IMR-90 (cell line): ENCODE measurements at regions not wholly inside any gene's neighbourhood (a gene's known extent, or its start where the extent isn't known, plus 50 kb on each side); places are given as distances from the start of the nearest gene placed in this dataset.

ENCODE experiments used
- ATAC-seq: fragments of 200-7000 bp; cut with Tn5 transposase; 2 replicates; pipeline ENCODE4 v1.9.1; 2020; ENCODE audit warnings: low read depth, mild to moderate bottlenecking, moderate library complexity
- BruUV-seq: library from RNA; stranded (reverse); fragments of 400-500 nt; replicated peaks from 2 replicates; lab custom pipeline; 2021; lab: Mats Ljungman, UMichigan
- CTCF ChIA-PET: fragments of 300-600 bp; formaldehyde crosslinking; extraction: SDS; loops from one replicate; lab custom pipeline; 2021; ENCODE audit warnings: antibody characterized with exemption; lab: Yijun Ruan, JAX
- POLR2A ChIA-PET: fragments of 300-600 bp; sonication (Branson Sonifier 250); formaldehyde crosslinking; loops from one replicate; lab custom pipeline; 2022; ENCODE audit warnings: antibody characterized with exemption; ENCODE audit not compliant: unreplicated experiment; lab: Charles Lee
- DNase-seq: peaks from one replicate; pipeline ENCODE4 v3.0.0; 2013
- H2AFZ ChIP-seq: replicated peaks from 2 replicates; pipeline ENCODE3; 2013; ENCODE audit warnings: low read length, mild to moderate bottlenecking; ENCODE audit not compliant: poor library complexity
- H2AK5ac ChIP-seq: 2 replicates; pipeline ENCODE4 v1.6.1; 2013; ENCODE audit warnings: low read depth, low read length, inconsistent platforms
- H2AK9ac ChIP-seq: replicated peaks from 2 replicates; pipeline ENCODE3; 2013; ENCODE audit warnings: mild to moderate bottlenecking, low read depth, low read length, moderate library complexity; ENCODE audit not compliant: poor library complexity
- H2BK120ac ChIP-seq: 2 replicates; pipeline ENCODE4 v1.6.1; 2013; ENCODE audit warnings: low read depth, low read length, inconsistent platforms
- H2BK15ac ChIP-seq: 3 replicates; pipeline ENCODE4 v1.6.1; 2013; ENCODE audit warnings: low read depth, low read length, inconsistent platforms
- H2BK20ac ChIP-seq: 2 replicates; pipeline ENCODE4 v1.6.1; 2013; ENCODE audit warnings: low read depth, mild to moderate bottlenecking, inconsistent platforms, low read length, moderate library complexity
- H2BK5ac ChIP-seq: 2 replicates; pipeline ENCODE4 v1.6.1; 2013; ENCODE audit warnings: mild to moderate bottlenecking, low read depth, low read length, inconsistent platforms; ENCODE audit not compliant: poor library complexity, severe bottlenecking
- H3K14ac ChIP-seq: replicated peaks from 2 replicates; pipeline ENCODE4 v1.6.1; 2013; ENCODE audit warnings: low read depth, low read length, inconsistent platforms
- H3K18ac ChIP-seq: 2 replicates; pipeline ENCODE4 v1.6.1; 2013; ENCODE audit warnings: low read depth, low read length, control low read depth
- H3K23ac ChIP-seq: 2 replicates; pipeline ENCODE4 v1.6.1; 2013; ENCODE audit warnings: low read depth, low read length, inconsistent platforms
- H3K27ac ChIP-seq: 2 replicates; pipeline ENCODE4 v1.5.1; 2013; ENCODE audit warnings: mild to moderate bottlenecking, control low read depth, low read length; ENCODE audit not compliant: insufficient read depth
- H3K27me3 ChIP-seq: 2 replicates; pipeline ENCODE4 v1.6.1; 2013; ENCODE audit warnings: low read length; ENCODE audit not compliant: control insufficient read depth, insufficient read depth
- H3K36me3 ChIP-seq: 2 replicates; pipeline ENCODE4 v1.6.1; 2013; ENCODE audit warnings: low read length, mixed read lengths; ENCODE audit not compliant: control insufficient read depth, insufficient read depth
- H3K4ac ChIP-seq: 2 replicates; pipeline ENCODE4 v1.6.1; 2013; ENCODE audit warnings: low read depth, low read length, inconsistent platforms
- H3K4me1 ChIP-seq: 2 replicates; pipeline ENCODE4 v1.6.1; 2013; ENCODE audit warnings: low read length, mixed read lengths; ENCODE audit not compliant: control insufficient read depth, insufficient read depth
- H3K4me2 ChIP-seq: 2 replicates; pipeline ENCODE4 v1.6.1; 2013; ENCODE audit warnings: low read depth, mild to moderate bottlenecking, control low read depth, low read length, moderate library complexity
- H3K4me3 ChIP-seq: 2 replicates; pipeline ENCODE4 v1.5.1; 2013; ENCODE audit warnings: low read depth, mild to moderate bottlenecking, control low read depth, low read length, moderate library complexity; ENCODE audit not compliant: insufficient read depth
- H3K56ac ChIP-seq: 2 replicates; pipeline ENCODE4 v1.6.1; 2013; ENCODE audit warnings: low read length, inconsistent platforms; ENCODE audit not compliant: insufficient read depth; ENCODE audit errors: extremely low read depth
- H3K79me1 ChIP-seq, 2 experiments: 2 replicates each; pipeline ENCODE4 v1.6.1; 2013; ENCODE audit warnings: low read length in 2 of 2, inconsistent platforms in 1 of 2, low read depth in 1 of 2
- H3K9ac ChIP-seq: 2 replicates; pipeline ENCODE4 v1.6.1; 2013; ENCODE audit warnings: low read depth, low read length, control low read depth
- H3K9me1 ChIP-seq: 2 replicates; pipeline ENCODE4 v1.6.1; 2013; ENCODE audit warnings: low read length, inconsistent platforms; ENCODE audit not compliant: insufficient read depth
- H3K9me3 ChIP-seq: 2 replicates; pipeline ENCODE4 v1.6.1; 2013; ENCODE audit warnings: low read length; ENCODE audit not compliant: control insufficient read depth, insufficient read depth
- H4K20me1 ChIP-seq: 2 replicates; pipeline ENCODE4 v1.6.1; 2013; ENCODE audit warnings: low read length, inconsistent platforms; ENCODE audit not compliant: insufficient read depth
- H4K5ac ChIP-seq: 2 replicates; pipeline ENCODE4 v1.6.1; 2013; ENCODE audit warnings: mild to moderate bottlenecking, low read depth, low read length, control low read depth
- H4K8ac ChIP-seq, 2 experiments: 2 replicates each; pipeline ENCODE4 v1.6.1; 2013; ENCODE audit warnings: low read depth in 2 of 2, low read length in 2 of 2, control low read depth in 1 of 2, inconsistent platforms in 1 of 2
- H4K91ac ChIP-seq: 2 replicates; pipeline ENCODE4 v1.6.1; 2013; ENCODE audit warnings: low read depth, low read length, inconsistent platforms; ENCODE audit not compliant: insufficient read depth
- CEBPB ChIP-seq: IDR thresholded peaks from 2 replicates; pipeline ENCODE4 v1.6.1; 2012; ENCODE audit warnings: low read depth, low read length, improper control_type of control experiment
- CHD1 ChIP-seq: IDR thresholded peaks from 2 replicates; pipeline ENCODE4 v1.6.1; 2012; ENCODE audit warnings: low read depth, low read length, improper control_type of control experiment
- MAZ ChIP-seq: IDR thresholded peaks from 2 replicates; pipeline ENCODE4 v1.6.1; 2012; ENCODE audit warnings: low read depth, mild to moderate bottlenecking, low read length, improper control_type of control experiment, moderate library complexity, borderline replicate concordance
- NFE2L2 ChIP-seq: fragments of 150-350 bp; IDR thresholded peaks from 2 replicates; pipeline ENCODE4 v1.6.1; 2016; ENCODE audit warnings: low read depth, mild to moderate bottlenecking, low read length
- POLR2A ChIP-seq: IDR thresholded peaks from 2 replicates; pipeline ENCODE4 v1.6.1; 2012; ENCODE audit warnings: mild to moderate bottlenecking, low read depth, low read length
- SMC3 ChIP-seq: fragments of 150-350 bp; IDR thresholded peaks from 2 replicates; pipeline ENCODE4 v1.6.1; 2016; ENCODE audit warnings: low read depth, mild to moderate bottlenecking, antibody characterized with exemption, low read length, moderate library complexity
- WGBS, 2 experiments: methylation state at CpG; one replicate each; pipeline versions ENCODE4 v1.1.5 to v1.1.7; 2013; ENCODE audit warnings: missing lambda C conversion rate in 2 of 2; ENCODE audit not compliant: insufficient read length in 1 of 2; ENCODE audit errors: extremely low coverage in 2 of 2; 5-methylcytosine and 5-hydroxymethylcytosine counted together
- dilution Hi-C: fragments of 300-500 bp; cut with HindIII; formaldehyde crosslinking; loops from one replicate; pipeline ENCODE4 v1.14.3; 2018; ENCODE audit warnings: low sequenced_read_pairs; ENCODE audit not compliant: unreplicated experiment
- in situ Hi-C: fragments of 300-500 bp; cut with MboI; formaldehyde crosslinking; loops from 3 replicates; pipeline ENCODE4 v1.14.3; 2019; ENCODE audit warnings: low sequenced_read_pairs, inconsistent platforms, mixed read lengths
- intact Hi-C: fragments of 100-400 bp; cut with micrococcal nuclease; formaldehyde crosslinking; loops from 2 replicates; pipeline ENCODE4 v1.10.0; 2022
- TF ChIP-seq, protein P1 (sequence below): fragments of 150-350 bp; IDR thresholded peaks from 2 replicates; pipeline ENCODE4 v1.6.1; 2017; ENCODE audit warnings: mild to moderate bottlenecking, antibody characterized with exemption, low read length, low read depth
- TF ChIP-seq, protein P2 (sequence below): fragments of 150-350 bp; IDR thresholded peaks from 2 replicates; pipeline ENCODE4 v1.6.1; 2016; ENCODE audit warnings: low read depth, mild to moderate bottlenecking, low read length, moderate library complexity, borderline replicate concordance

DNA sequence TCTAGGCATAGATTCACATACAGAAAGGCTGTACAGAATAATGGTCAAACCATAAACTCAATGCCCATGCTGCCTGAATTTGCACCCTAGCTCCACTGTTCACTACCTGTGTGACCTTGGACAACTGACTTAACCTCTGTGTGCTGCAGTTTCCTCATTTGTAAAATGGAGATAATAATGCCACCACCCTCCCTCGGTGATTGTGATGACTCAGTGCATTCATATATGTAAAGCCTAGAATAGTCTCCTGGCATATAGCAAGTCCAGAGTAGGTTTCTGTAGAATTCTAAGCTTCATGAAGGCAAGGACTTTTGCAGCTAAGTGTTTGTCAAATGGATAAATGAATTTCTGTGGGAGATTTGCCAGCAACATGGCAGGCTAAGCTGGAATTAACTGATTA lies 297.8 kb upstream of the NR4A3 start:
- POLR2A ChIA-PET: no interaction called here
- no peak for ATAC-seq
- dilution Hi-C loops: no loop called here

More for the DNA sequence above, 297.8 kb upstream of the NR4A3 start:
- Histone ChIP-seq H2BK120ac (no peak overlapping the region), H2AFZ (no peak overlapping the region), H3K23ac (no peak overlapping the region), H3K4me1 (no peaks in the 10 kb centered on the region), H4K91ac (no peak overlapping the region), H3K9ac (no peak overlapping the region), H3K4ac (no peak overlapping the region), H3K27me3 (peaks cover 6% of the 10 kb centered on the region), H3K36me3 (no peaks in the 10 kb centered on the region), H4K5ac (no peak overlapping the region), H2BK20ac (no peak overlapping the region), H2AK5ac (no peak overlapping the region), H4K8ac (no peak overlapping the region), H3K9me1 (no peaks in the 10 kb centered on the region), H3K9me3 (no peaks in the 10 kb centered on the region), H3K14ac (no peak overlapping the region), H2AK9ac (no peak overlapping the region), H2BK15ac (no peak overlapping the region), H3K4me3 (no peak overlapping the region), H3K4me2 (no peak overlapping the region), H3K18ac (no peak overlapping the region), H3K27ac (no peak overlapping the region), H2BK5ac (no peak overlapping the region), H3K79me1 (no peaks in the 10 kb centered on the region), H3K56ac (no peak overlapping the region), H4K20me1 (no peaks in the 10 kb centered on the region)
- no peak for TF ChIP-seq MAZ
- TF ChIP-seq, protein P1, sequence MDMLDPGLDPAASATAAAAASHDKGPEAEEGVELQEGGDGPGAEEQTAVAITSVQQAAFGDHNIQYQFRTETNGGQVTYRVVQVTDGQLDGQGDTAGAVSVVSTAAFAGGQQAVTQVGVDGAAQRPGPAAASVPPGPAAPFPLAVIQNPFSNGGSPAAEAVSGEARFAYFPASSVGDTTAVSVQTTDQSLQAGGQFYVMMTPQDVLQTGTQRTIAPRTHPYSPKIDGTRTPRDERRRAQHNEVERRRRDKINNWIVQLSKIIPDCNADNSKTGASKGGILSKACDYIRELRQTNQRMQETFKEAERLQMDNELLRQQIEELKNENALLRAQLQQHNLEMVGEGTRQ: no peak
- no peak for TF ChIP-seq CEBPB
- no peak for TF ChIP-seq CHD1
- TF ChIP-seq POLR2A: no peak
- TF ChIP-seq, protein P2, sequence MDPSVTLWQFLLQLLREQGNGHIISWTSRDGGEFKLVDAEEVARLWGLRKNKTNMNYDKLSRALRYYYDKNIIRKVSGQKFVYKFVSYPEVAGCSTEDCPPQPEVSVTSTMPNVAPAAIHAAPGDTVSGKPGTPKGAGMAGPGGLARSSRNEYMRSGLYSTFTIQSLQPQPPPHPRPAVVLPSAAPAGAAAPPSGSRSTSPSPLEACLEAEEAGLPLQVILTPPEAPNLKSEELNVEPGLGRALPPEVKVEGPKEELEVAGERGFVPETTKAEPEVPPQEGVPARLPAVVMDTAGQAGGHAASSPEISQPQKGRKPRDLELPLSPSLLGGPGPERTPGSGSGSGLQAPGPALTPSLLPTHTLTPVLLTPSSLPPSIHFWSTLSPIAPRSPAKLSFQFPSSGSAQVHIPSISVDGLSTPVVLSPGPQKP: no peak
- no peak for TF ChIP-seq SMC3
- TF ChIP-seq NFE2L2: no peak
- intact Hi-C loops (no loop called here), in situ Hi-C loops (no loop called here)
- BruUV-seq: no TSS peak
- no CpG with 5 or more reads among the region's 1 CpG for WGBS, 2 experiments
- CTCF ChIA-PET: interaction anchor here (0.5 kb wide), 1 partner anchor 107 kb away, joined by 3 read pairs; no protein-coding TSS in a partner anchor
- DNase-seq: no peak
